Heart left ventricle (tissue), 13 donors: ENCODE measurements at regions not wholly inside any gene's neighbourhood (a gene's known extent, or its start where the extent isn't known, plus 50 kb on each side); places are given as distances from the start of the nearest gene placed in this dataset.

Source experiments
- POLR2A ChIP-seq, 2 donors: fragments of 450-650 bp; IDR thresholded peaks; one replicate each; pipeline ENCODE4 v1.6.1; 2017; ENCODE audit warnings: antibody characterized with exemption in 2 of 2, mild to moderate bottlenecking in 2 of 2, moderate library complexity in 2 of 2
- TF ChIP-seq, protein P1 (sequence below), 12 donors: fragments of 200-600 bp; sonication (generic) in 4 of 12; IDR thresholded peaks; one replicate each; pipeline versions ENCODE4 v1.5.0 to v1.8.0; 2018 to 2022; ENCODE audit warnings: antibody characterized with exemption in 12 of 12, mild to moderate bottlenecking in 5 of 12
- donor health status: ischemic (EF 13 %, LVEDD 7.1; RV severe dilation, severe dysfunction).
- donor health status: DM: no; HTN: yes; CAD: no.
- donor health status: DM: no; HTN: no; CAD: no.
- donor health status: ischemic (EF 25% LVEDD 6.9; RV normal size, moderate dysfunction).
- donor health status: ischemic (EF 25% LVEDD 5.7; RV mildly dilated, moderate dysfunction).
- donor health status: ischemic (EF 35%, LVEDD 5.7; RV mildly dilated, moderate dysfunction).
- donor health status: nonischemic (EF 11% LVEDD 7.7; RV severe dilation, severe dysfunction).
- donor health status: DM: yes; HTN: yes; CAD: no.
- donor health status: PGD.
- donor health status: ischemic (EF 29% LVEDD 5.4; RV normal size, mild dysfunction).
- donor health status: nonischemic (EF 23%, LVEDD 6.1; RV moderate dilation, normal function).

DNA sequence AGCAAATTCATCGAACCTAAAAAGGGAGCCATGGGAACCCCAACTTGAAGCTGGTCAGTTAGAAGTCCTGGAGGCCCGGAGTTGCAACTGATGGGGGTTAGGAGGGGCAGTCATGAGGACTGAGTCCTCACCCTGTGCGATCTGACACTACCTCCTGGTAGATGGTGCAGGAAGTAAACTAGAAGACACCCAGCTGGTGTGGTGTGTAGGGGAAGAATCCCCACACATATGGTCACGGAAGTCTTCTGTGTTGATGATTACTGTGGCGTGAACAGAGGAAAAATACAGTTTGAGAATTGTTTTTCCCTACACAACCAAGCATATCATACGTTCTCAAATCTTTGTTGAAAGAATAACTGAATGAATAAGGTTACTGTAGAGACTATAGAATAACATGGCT lies 164.6 kb upstream of the KCTD7 start:
- TF ChIP-seq, protein P1, sequence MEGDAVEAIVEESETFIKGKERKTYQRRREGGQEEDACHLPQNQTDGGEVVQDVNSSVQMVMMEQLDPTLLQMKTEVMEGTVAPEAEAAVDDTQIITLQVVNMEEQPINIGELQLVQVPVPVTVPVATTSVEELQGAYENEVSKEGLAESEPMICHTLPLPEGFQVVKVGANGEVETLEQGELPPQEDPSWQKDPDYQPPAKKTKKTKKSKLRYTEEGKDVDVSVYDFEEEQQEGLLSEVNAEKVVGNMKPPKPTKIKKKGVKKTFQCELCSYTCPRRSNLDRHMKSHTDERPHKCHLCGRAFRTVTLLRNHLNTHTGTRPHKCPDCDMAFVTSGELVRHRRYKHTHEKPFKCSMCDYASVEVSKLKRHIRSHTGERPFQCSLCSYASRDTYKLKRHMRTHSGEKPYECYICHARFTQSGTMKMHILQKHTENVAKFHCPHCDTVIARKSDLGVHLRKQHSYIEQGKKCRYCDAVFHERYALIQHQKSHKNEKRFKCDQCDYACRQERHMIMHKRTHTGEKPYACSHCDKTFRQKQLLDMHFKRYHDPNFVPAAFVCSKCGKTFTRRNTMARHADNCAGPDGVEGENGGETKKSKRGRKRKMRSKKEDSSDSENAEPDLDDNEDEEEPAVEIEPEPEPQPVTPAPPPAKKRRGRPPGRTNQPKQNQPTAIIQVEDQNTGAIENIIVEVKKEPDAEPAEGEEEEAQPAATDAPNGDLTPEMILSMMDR (IDR thresholded peaks at IDR 0.05): no peak
- TF ChIP-seq POLR2A (IDR thresholded peaks at IDR 0.05): no peak
